IPS-18c (cell line): ENCODE measurements at regions not wholly inside any gene's neighbourhood (a gene's known extent, or its start where the extent isn't known, plus 50 kb on each side); places are given as distances from the start of the nearest gene placed in this dataset.

Experiments
- H3K4me3 ChIP-seq: 2 replicates; pipeline ENCODE4 v1.7.0; 2013; ENCODE audit warnings: low read depth, mild to moderate bottlenecking, low read length, moderate library complexity; ENCODE audit not compliant: insufficient read depth
- H3K9me3 ChIP-seq: one replicate; pipeline ENCODE4 v1.6.1; 2013; ENCODE audit warnings: mild to moderate bottlenecking, low read length, moderate library complexity; ENCODE audit not compliant: control insufficient read depth, insufficient read depth

- no peaks in the 10 kb centered on the region for H3K9me3 ChIP-seq
- no peak overlapping the region for H3K4me3 ChIP-seq
Observed at GRCh38 chr16:6048017-6048416, 950.4 kb upstream of the EEF2KMT start.

GRCh38 chr16:6047325-6047724 is 949.7 kb upstream of the EEF2KMT start:
- Histone ChIP-seq H3K9me3 (no peaks in the 10 kb centered on the region), H3K4me3 (no peak overlapping the region)

- H3K9me3 ChIP-seq: peaks cover 2% of the 10 kb centered on the region
Observed at GRCh38 chr16:6038941-6039645, 941.5 kb upstream of the EEF2KMT start.

GRCh38 chr16:6035161-6035560 is 937.6 kb upstream of the EEF2KMT start:
- peaks cover 2% of the 10 kb centered on the region for H3K9me3 ChIP-seq
- H3K4me3 ChIP-seq: no peak overlapping the region

More at GRCh38 chr16:6038941-6039645, 941.5 kb upstream of the EEF2KMT start:
- H3K4me3 ChIP-seq: no peak overlapping the region

GRCh38 chr16:6034511-6034910 is 936.9 kb upstream of the EEF2KMT start:
- H3K4me3 ChIP-seq: no peak overlapping the region
- H3K9me3 ChIP-seq: peaks cover 2% of the 10 kb centered on the region

GRCh38 chr16:6032438-6032837 is 934.8 kb upstream of the EEF2KMT start:
- Histone ChIP-seq H3K4me3 (no peak overlapping the region), H3K9me3 (no peaks in the 10 kb centered on the region)

- no peaks in the 10 kb centered on the region for H3K9me3 ChIP-seq
- no peak overlapping the region for H3K4me3 ChIP-seq
Observed at GRCh38 chr16:6031567-6031966, 934.0 kb upstream of the EEF2KMT start.

GRCh38 chr16:6031102-6031501 is 933.5 kb upstream of the EEF2KMT start:
- Histone ChIP-seq H3K4me3 (no peak overlapping the region), H3K9me3 (no peaks in the 10 kb centered on the region)

- Histone ChIP-seq H3K4me3 (no peak overlapping the region), H3K9me3 (peaks cover 2% of the 10 kb centered on the region)
Observed at GRCh38 chr16:6027733-6028132, 930.1 kb upstream of the EEF2KMT start.

- Histone ChIP-seq H3K4me3 (no peak overlapping the region), H3K9me3 (peaks cover 6% of the 10 kb centered on the region)
Observed at GRCh38 chr16:6023449-6023848, 925.9 kb upstream of the EEF2KMT start.

GRCh38 chr16:6021276-6021943 is 923.8 kb upstream of the EEF2KMT start:
- Histone ChIP-seq H3K4me3 (no peak overlapping the region), H3K9me3 (peaks cover 6% of the 10 kb centered on the region)

- Histone ChIP-seq H3K9me3 (peaks cover 6% of the 10 kb centered on the region), H3K4me3 (peak overlapping the region; percentile 67)
Observed at GRCh38 chr16:6020162-6020985, 922.8 kb upstream of the EEF2KMT start.

GRCh38 chr16:6019490-6019991 is 921.9 kb upstream of the EEF2KMT start:
- H3K4me3 ChIP-seq: peak overlapping the region; percentile 67

GRCh38 chr16:6018848-6019489 is 921.4 kb upstream of the EEF2KMT start:
- Histone ChIP-seq H3K4me3 (peak overlapping the region; percentile 67), H3K9me3 (peaks cover 4% of the 10 kb centered on the region)

More at GRCh38 chr16:6019490-6019991, 921.9 kb upstream of the EEF2KMT start:
- peaks cover 6% of the 10 kb centered on the region for H3K9me3 ChIP-seq

- Histone ChIP-seq H3K9me3 (peaks cover 4% of the 10 kb centered on the region), H3K4me3 (no peak overlapping the region)
Observed at GRCh38 chr16:6016530-6017184, 919.1 kb upstream of the EEF2KMT start.

GRCh38 chr16:6012716-6013115 is 915.1 kb upstream of the EEF2KMT start:
- no peaks in the 10 kb centered on the region for H3K9me3 ChIP-seq
- no peak overlapping the region for H3K4me3 ChIP-seq

GRCh38 chr16:6009151-6009550 is 911.6 kb upstream of the EEF2KMT start:
- no peaks in the 10 kb centered on the region for H3K9me3 ChIP-seq
- H3K4me3 ChIP-seq: no peak overlapping the region
